Colonic mucosa (tissue), 4 donors: ENCODE measurements at regions not wholly inside any gene's neighbourhood (a gene's known extent, or its start where the extent isn't known, plus 50 kb on each side); places are given as distances from the start of the nearest gene placed in this dataset.

Source experiments
- DNase-seq: peaks from one replicate; pipeline ENCODE4 v3.0.0-alpha.2; 2020
- H3K27ac ChIP-seq: fragments of 200-600 bp; one replicate; pipeline ENCODE4 v1.8.0; 2021
- H3K27me3 ChIP-seq: fragments of 200-600 bp; one replicate; pipeline ENCODE4 v1.8.0; 2021
- H3K36me3 ChIP-seq: fragments of 200-600 bp; one replicate; pipeline ENCODE4 v1.8.0; 2021
- H3K4me1 ChIP-seq: fragments of 200-600 bp; one replicate; pipeline ENCODE4 v1.8.0; 2021; ENCODE audit warnings: mild to moderate bottlenecking
- H3K4me3 ChIP-seq: fragments of 200-600 bp; one replicate; pipeline ENCODE4 v1.8.0; 2021
- H3K9ac ChIP-seq, 2 donors: one replicate each; pipeline ENCODE4 v1.7.0; 2013; ENCODE audit warnings: control low read depth in 2 of 2, low read depth in 2 of 2, low read length in 2 of 2
- H3K9me3 ChIP-seq: fragments of 200-600 bp; one replicate; pipeline ENCODE4 v1.8.0; 2021
- CTCF ChIP-seq: fragments of 200-600 bp; IDR thresholded peaks from one replicate; pipeline ENCODE4 v1.8.0; 2022; ENCODE audit warnings: antibody characterized with exemption, mild to moderate bottlenecking
- intact Hi-C: fragments of 100-400 bp; cut with DNase I; formaldehyde crosslinking; loops from one replicate; pipeline ENCODE4 v1.14.1; 2022
- donor health status: healthy.
- donor health status: DM: no; HTN: no; CAD: no.
- donor health status: DM: no; HTN: no; CAD: no.

- H3K9me3 ChIP-seq: no peaks in the 10 kb centered on the region
- no peak for TF ChIP-seq CTCF
- no peak overlapping the region for H3K27ac ChIP-seq
Measured at GRCh38 chr1:38125016-38125415, 78.4 kb upstream of the POU3F1 start.

GRCh38 chr1:38123356-38124135, 77.0 kb upstream of the POU3F1 start:
- no peak for TF ChIP-seq CTCF
- Histone ChIP-seq H3K4me1 (no peaks in the 10 kb centered on the region), H3K9me3 (no peaks in the 10 kb centered on the region), H3K36me3 (no peaks in the 10 kb centered on the region), H3K27ac (no peak overlapping the region), H3K4me3 (no peak overlapping the region), H3K27me3 (no peaks in the 10 kb centered on the region), H3K9ac (no peak overlapping the region)
- intact Hi-C loops: no loop called here
- DNase-seq: no peak

More at GRCh38 chr1:38125016-38125415, 78.4 kb upstream of the POU3F1 start:
- intact Hi-C loops: no loop called here
- Histone ChIP-seq H3K36me3 (no peaks in the 10 kb centered on the region), H3K27me3 (no peaks in the 10 kb centered on the region), H3K9ac (no peak overlapping the region), H3K4me1 (no peaks in the 10 kb centered on the region), H3K4me3 (no peak overlapping the region)
- no peak for DNase-seq

- intact Hi-C loops: no loop called here
- Histone ChIP-seq H3K9me3 (no peaks in the 10 kb centered on the region), H3K4me1 (no peaks in the 10 kb centered on the region), H3K9ac (no peak overlapping the region), H3K36me3 (no peaks in the 10 kb centered on the region), H3K27me3 (no peaks in the 10 kb centered on the region), H3K27ac (no peak overlapping the region), H3K4me3 (no peak overlapping the region)
- TF ChIP-seq CTCF: no peak
- DNase-seq: no peak
Measured at GRCh38 chr1:38121231-38121680, 74.7 kb upstream of the POU3F1 start.

GRCh38 chr1:38120552-38121230, 74.1 kb upstream of the POU3F1 start:
- Histone ChIP-seq H3K36me3 (no peaks in the 10 kb centered on the region), H3K9ac (no peak overlapping the region), H3K4me3 (no peak overlapping the region), H3K9me3 (no peaks in the 10 kb centered on the region), H3K27ac (no peak overlapping the region), H3K4me1 (no peaks in the 10 kb centered on the region), H3K27me3 (no peaks in the 10 kb centered on the region)
- no peak for TF ChIP-seq CTCF
- DNase-seq: no peak
- intact Hi-C loops: no loop called here

- no peaks in the 10 kb centered on the region for H3K27me3 ChIP-seq
- TF ChIP-seq CTCF: no peak
- H3K4me1 ChIP-seq: no peaks in the 10 kb centered on the region
- H3K36me3 ChIP-seq: no peaks in the 10 kb centered on the region
- no peaks in the 10 kb centered on the region for H3K9me3 ChIP-seq
- H3K9ac ChIP-seq: no peak overlapping the region
- intact Hi-C loops: no loop called here
- no peak for DNase-seq
- H3K27ac ChIP-seq: no peak overlapping the region
- H3K4me3 ChIP-seq: no peak overlapping the region
Measured at GRCh38 chr1:38118976-38119375, 72.4 kb upstream of the POU3F1 start.
